H54 (cell line): ENCODE measurements at regions not wholly inside any gene's neighbourhood (a gene's known extent, or its start where the extent isn't known, plus 50 kb on each side); places are given as distances from the start of the nearest gene placed in this dataset.
"Not testable (repeated sequence)": the region's sequence is repeated elsewhere in the genome, so short reads cannot be mapped to it uniquely, and the experiment has no call there.

ENCODE experiments used
- DNase-seq: peaks from one replicate; pipeline ENCODE4 v3.0.0; 2011; ENCODE audit warnings: low spot score, mixed read lengths; ENCODE audit not compliant: insufficient read length
- FAIRE-seq: peaks from 3 replicates; lab custom pipeline; 2011; peaks lifted over from hg19 to GRCh38; lab: Jason Lieb, UNC
- POLR2A ChIP-seq: IDR thresholded peaks from 2 replicates; pipeline ENCODE4 v1.6.1; 2011; ENCODE audit warnings: low read depth, mild to moderate bottlenecking, low read length

GRCh38 chr6:160881148-160881808 is 110.3 kb upstream of the MAP3K4 start:
- no peak for DNase-seq
- FAIRE-seq: no peak
- no peak for TF ChIP-seq POLR2A

GRCh38 chr6:160882006-160882405 is 109.6 kb upstream of the MAP3K4 start:
- DNase-seq: no peak
- no peak for FAIRE-seq
- TF ChIP-seq POLR2A: no peak

GRCh38 chr6:160882791-160883279 is 108.7 kb upstream of the MAP3K4 start:
- DNase-seq: no peak
- no peak for FAIRE-seq
- no peak for TF ChIP-seq POLR2A

- no peak for DNase-seq
- no peak for TF ChIP-seq POLR2A
- FAIRE-seq: no peak
Measured at GRCh38 chr6:160883560-160883959, 108.0 kb upstream of the MAP3K4 start.

GRCh38 chr6:160883999-160884398 is 107.6 kb upstream of the MAP3K4 start:
- TF ChIP-seq POLR2A: no peak
- no peak for DNase-seq
- FAIRE-seq: no peak

- not testable (repeated sequence) for DNase-seq, FAIRE-seq
Measured at GRCh38 chr6:160889148-160889547, 102.4 kb upstream of the MAP3K4 start.

GRCh38 chr6:160891690-160892089 is 99.9 kb upstream of the MAP3K4 start:
- TF ChIP-seq POLR2A: no peak
- DNase-seq: no peak
- no peak for FAIRE-seq

- TF ChIP-seq POLR2A: no peak
- DNase-seq: no peak
- no peak for FAIRE-seq
Measured at GRCh38 chr6:160895562-160895961, 96.0 kb upstream of the MAP3K4 start.

GRCh38 chr6:160899671-160900430 is 91.7 kb upstream of the MAP3K4 start:
- DNase-seq (no peak), FAIRE-seq (no peak)
- TF ChIP-seq POLR2A: no peak

GRCh38 chr6:160911949-160912348 is 79.6 kb upstream of the MAP3K4 start:
- FAIRE-seq (no peak), DNase-seq (no peak)
- no peak for TF ChIP-seq POLR2A

GRCh38 chr6:160912411-160912810 is 79.2 kb upstream of the MAP3K4 start:
- DNase-seq (no peak), FAIRE-seq (no peak)
- TF ChIP-seq POLR2A: no peak

- FAIRE-seq (no peak), DNase-seq (no peak)
- TF ChIP-seq POLR2A: no peak
Measured at GRCh38 chr6:160917572-160917971, 74.0 kb upstream of the MAP3K4 start.

GRCh38 chr6:160919723-160920440 is 71.7 kb upstream of the MAP3K4 start:
- no peak for TF ChIP-seq POLR2A
- FAIRE-seq (no peak), DNase-seq (peak; percentile 8)

- TF ChIP-seq POLR2A: no peak
- FAIRE-seq (no peak), DNase-seq (no peak)
Measured at GRCh38 chr6:160921095-160921494, 70.5 kb upstream of the MAP3K4 start.
